ENCODE measurements at regions not wholly inside any gene's neighbourhood (a gene's known extent, or its start where the extent isn't known, plus 50 kb on each side); places are given as distances from the start of the nearest gene placed in this dataset.

DNA sequence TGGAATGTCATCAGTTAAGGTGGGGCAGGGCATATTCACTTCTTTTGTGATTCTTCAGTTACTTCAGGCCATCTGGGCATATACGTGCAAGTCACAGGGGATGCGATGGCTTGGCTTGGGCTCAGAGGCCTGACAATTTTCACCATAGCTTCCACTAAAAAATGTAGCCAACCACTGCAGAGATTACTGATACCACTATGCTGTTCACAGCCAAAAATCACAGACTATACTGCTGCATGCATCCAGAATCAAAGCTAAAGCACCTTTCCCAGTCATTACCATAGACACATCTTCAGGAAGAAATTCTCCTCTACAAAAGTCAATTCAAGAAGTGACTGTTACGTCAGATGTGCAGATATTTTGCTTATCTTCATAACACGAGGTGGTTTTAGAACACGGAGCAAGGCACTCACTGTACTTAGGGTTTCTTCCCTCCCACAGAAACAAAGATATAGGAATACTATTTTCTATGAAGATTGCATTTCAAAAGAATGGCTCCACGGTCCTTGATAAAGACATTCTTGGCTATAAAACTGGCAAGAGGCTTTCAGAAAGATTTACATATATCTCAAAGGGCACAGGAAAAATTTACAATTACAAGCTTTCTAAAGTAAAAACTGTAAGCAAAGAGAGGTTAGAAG lies 1556.6 kb upstream of the PRR20A start:
- Histone ChIP-seq H3K4me3 (no peak overlapping the region), H3K9me3 (no peaks in the 10 kb centered on the region), H3K4me1 (no peaks in the 10 kb centered on the region), H3K27me3 (no peaks in the 10 kb centered on the region), H3K27ac (no peak overlapping the region), H3K36me3 (no peaks in the 10 kb centered on the region)
- no peak for TF ChIP-seq EP300 (IDR thresholded peaks at IDR 0.05)
- no peak for TF ChIP-seq POLR2AphosphoS5 (IDR thresholded peaks at IDR 0.05)
- TF ChIP-seq POLR2A (IDR thresholded peaks at IDR 0.05) = no peak
- TF ChIP-seq, protein P1, sequence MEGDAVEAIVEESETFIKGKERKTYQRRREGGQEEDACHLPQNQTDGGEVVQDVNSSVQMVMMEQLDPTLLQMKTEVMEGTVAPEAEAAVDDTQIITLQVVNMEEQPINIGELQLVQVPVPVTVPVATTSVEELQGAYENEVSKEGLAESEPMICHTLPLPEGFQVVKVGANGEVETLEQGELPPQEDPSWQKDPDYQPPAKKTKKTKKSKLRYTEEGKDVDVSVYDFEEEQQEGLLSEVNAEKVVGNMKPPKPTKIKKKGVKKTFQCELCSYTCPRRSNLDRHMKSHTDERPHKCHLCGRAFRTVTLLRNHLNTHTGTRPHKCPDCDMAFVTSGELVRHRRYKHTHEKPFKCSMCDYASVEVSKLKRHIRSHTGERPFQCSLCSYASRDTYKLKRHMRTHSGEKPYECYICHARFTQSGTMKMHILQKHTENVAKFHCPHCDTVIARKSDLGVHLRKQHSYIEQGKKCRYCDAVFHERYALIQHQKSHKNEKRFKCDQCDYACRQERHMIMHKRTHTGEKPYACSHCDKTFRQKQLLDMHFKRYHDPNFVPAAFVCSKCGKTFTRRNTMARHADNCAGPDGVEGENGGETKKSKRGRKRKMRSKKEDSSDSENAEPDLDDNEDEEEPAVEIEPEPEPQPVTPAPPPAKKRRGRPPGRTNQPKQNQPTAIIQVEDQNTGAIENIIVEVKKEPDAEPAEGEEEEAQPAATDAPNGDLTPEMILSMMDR (IDR thresholded peaks at IDR 0.05) = no peak
- DNase-seq (no peak), ATAC-seq (ENCODE audit: low FRiP score in 2 of 2) (no peak)
- 54 to 69% methylated on average over 4 to 6 of the region's 6 CpGs for WGBS, 2 donors

- ATAC-seq (ENCODE audit: low FRiP score in 2 of 2) = no peak
- H3K36me3 ChIP-seq = no peaks in the 10 kb centered on the region
- no peak for DNase-seq
- 79 to 88% methylated on average over 1 of the region's 1 CpG for WGBS, 2 donors
- H3K27ac ChIP-seq = no peak overlapping the region
- H3K4me3 ChIP-seq = no peak overlapping the region
- H3K27me3 ChIP-seq = no peaks in the 10 kb centered on the region
- H3K4me1 ChIP-seq = no peaks in the 10 kb centered on the region
- TF ChIP-seq, protein P1 (IDR thresholded peaks at IDR 0.05) = no peak
- TF ChIP-seq EP300 (IDR thresholded peaks at IDR 0.05) = no peak
- TF ChIP-seq POLR2AphosphoS5 (IDR thresholded peaks at IDR 0.05) = no peak
- TF ChIP-seq POLR2A (IDR thresholded peaks at IDR 0.05) = no peak
- H3K9me3 ChIP-seq = no peaks in the 10 kb centered on the region
These were observed 1537.9 kb upstream of the PRR20A start for GRCh38 chr13:55602784-55603183.

GRCh38 chr13:55606045-55606665 lies 1534.6 kb upstream of the PRR20A start:
- H3K27ac ChIP-seq = no peak overlapping the region
- 95 to 97% methylated on average over 20 of the region's 20 CpGs for WGBS, 2 donors

GRCh38 chr13:55613429-55614187 lies 1527.1 kb upstream of the PRR20A start:
- ATAC-seq (ENCODE audit: low FRiP score in 2 of 2) = no peak
- Histone ChIP-seq H3K27ac (no peak overlapping the region), H3K4me1 (no peaks in the 10 kb centered on the region), H3K27me3 (no peaks in the 10 kb centered on the region), H3K36me3 (no peaks in the 10 kb centered on the region), H3K9me3 (no peaks in the 10 kb centered on the region), H3K4me3 (no peak overlapping the region)
- DNase-seq = no peak
- 77 to 79% methylated on average over 4 of the region's 4 CpGs for WGBS, 2 donors
- TF ChIP-seq POLR2A (IDR thresholded peaks at IDR 0.05) = no peak
- no peak for TF ChIP-seq POLR2AphosphoS5 (IDR thresholded peaks at IDR 0.05)
- no peak for TF ChIP-seq EP300 (IDR thresholded peaks at IDR 0.05)
- TF ChIP-seq, protein P1 (IDR thresholded peaks at IDR 0.05) = no peak

More at GRCh38 chr13:55606045-55606665, 1534.6 kb upstream of the PRR20A start:
- DNase-seq (peak in 1 of 2 donors; percentile 44), ATAC-seq (ENCODE audit: low FRiP score in 2 of 2) (peak in 1 of 2 donors; percentile 37)
- no peak overlapping the region for H3K4me3 ChIP-seq
- no peaks in the 10 kb centered on the region for H3K27me3 ChIP-seq
- no peaks in the 10 kb centered on the region for H3K36me3 ChIP-seq
- TF ChIP-seq, protein P1 (IDR thresholded peaks at IDR 0.05) = no peak
- TF ChIP-seq POLR2A (IDR thresholded peaks at IDR 0.05) (no peak), POLR2AphosphoS5 (IDR thresholded peaks at IDR 0.05) (no peak)
- no peaks in the 10 kb centered on the region for H3K9me3 ChIP-seq
- no peaks in the 10 kb centered on the region for H3K4me1 ChIP-seq
